Myocyte (in vitro differentiated cells): ENCODE measurements at regions not wholly inside any gene's neighbourhood (a gene's known extent, or its start where the extent isn't known, plus 50 kb on each side); places are given as distances from the start of the nearest gene placed in this dataset.

ENCODE experiments used
- DNase-seq: peaks from one replicate; pipeline ENCODE4 v3.0.0-alpha.2; 2012; ENCODE audit warnings: low read depth

- DNase-seq, result no peak
Measured at GRCh38 chr1:25038699-25039098, 108.6 kb upstream of the RUNX3 start.

- DNase-seq, result no peak
Measured at GRCh38 chr1:25037174-25038074, 107.3 kb upstream of the RUNX3 start.

GRCh38 chr1:25036117-25036546, 106.1 kb upstream of the RUNX3 start:
- no peak for DNase-seq

GRCh38 chr1:25035523-25036116, 105.5 kb upstream of the RUNX3 start:
- DNase-seq, result no peak

GRCh38 chr1:25034736-25035522, 104.9 kb upstream of the RUNX3 start:
- DNase-seq, result no peak

- no peak for DNase-seq
Measured at GRCh38 chr1:25033828-25034705, 104.0 kb upstream of the RUNX3 start.

- no peak for DNase-seq
Measured at GRCh38 chr1:25033030-25033827, 103.2 kb upstream of the RUNX3 start.

- DNase-seq, result no peak
Measured at GRCh38 chr1:25031966-25032667, 102.0 kb upstream of the RUNX3 start.

GRCh38 chr1:25031601-25031965, 101.5 kb upstream of the RUNX3 start:
- DNase-seq, result no peak

GRCh38 chr1:25030674-25031589, 100.9 kb upstream of the RUNX3 start:
- DNase-seq, result no peak

- no peak for DNase-seq
Measured at GRCh38 chr1:25030012-25030411, 99.9 kb upstream of the RUNX3 start.

GRCh38 chr1:25028907-25029599, 99.0 kb upstream of the RUNX3 start:
- DNase-seq, result no peak

- DNase-seq, result no peak
Measured at GRCh38 chr1:25028587-25028906, 98.5 kb upstream of the RUNX3 start.

- no peak for DNase-seq
Measured at GRCh38 chr1:25027822-25028586, 97.9 kb upstream of the RUNX3 start.

- no peak for DNase-seq
Measured at GRCh38 chr1:25026730-25027450, 96.8 kb upstream of the RUNX3 start.

GRCh38 chr1:25026304-25026703, 96.2 kb upstream of the RUNX3 start:
- no peak for DNase-seq
